Upper lobe of left lung (tissue), 6 donors: ENCODE measurements at regions not wholly inside any gene's neighbourhood (a gene's known extent, or its start where the extent isn't known, plus 50 kb on each side); places are given as distances from the start of the nearest gene placed in this dataset.

Source experiments
- ATAC-seq, 2 donors: fragments of 200-7000 bp; cut with Tn5 transposase; one replicate each; pipeline ENCODE4 v1.9.1; 2022; ENCODE audit warnings: mild to moderate bottlenecking in 2 of 2, moderate library complexity in 2 of 2; ENCODE audit not compliant: low FRiP score in 2 of 2
- DNase-seq, 2 donors: peaks; one replicate each; pipeline ENCODE4 v3.0.0-alpha.2; 2019 to 2020
- H3K27ac ChIP-seq, 4 donors: fragments of 200-600 bp; sonication (generic); one replicate each; pipeline ENCODE4 v1.5.1; 2016 to 2019
- H3K27me3 ChIP-seq, 4 donors: fragments of 200-600 bp; sonication (generic); one replicate each; pipeline ENCODE4 v1.5.1; 2017 to 2019
- H3K36me3 ChIP-seq, 4 donors: fragments of 200-600 bp; sonication (generic); one replicate each; pipeline ENCODE4 v1.5.1; 2016 to 2019
- H3K4me1 ChIP-seq, 4 donors: fragments of 200-600 bp; sonication (generic); one replicate each; pipeline ENCODE4 v1.5.1; 2018 to 2019
- H3K4me3 ChIP-seq, 4 donors: fragments of 200-600 bp; sonication (generic); one replicate each; pipeline ENCODE4 v1.5.1; 2017 to 2019; ENCODE audit warnings: mild to moderate bottlenecking in 2 of 4, moderate library complexity in 1 of 4
- H3K9me3 ChIP-seq, 4 donors: fragments of 200-600 bp; sonication (generic); one replicate each; pipeline ENCODE4 v1.5.1; 2018 to 2019
- EP300 ChIP-seq, 4 donors: sonication (generic); formaldehyde crosslinking; IDR thresholded peaks; one replicate each; pipeline ENCODE4 v1.5.1; 2017; ENCODE audit warnings: antibody characterized with exemption in 4 of 4, control low read depth in 2 of 4
- POLR2A ChIP-seq, 4 donors: fragments of 450-650 bp; IDR thresholded peaks; one replicate each; pipeline ENCODE4 v1.5.1; 2016 to 2017; ENCODE audit warnings: antibody characterized with exemption in 4 of 4, mild to moderate bottlenecking in 2 of 4
- POLR2AphosphoS5 ChIP-seq, 2 donors: sonication (generic); formaldehyde crosslinking; IDR thresholded peaks; one replicate each; pipeline ENCODE4 v1.5.1; 2017; ENCODE audit warnings: antibody characterized with exemption in 2 of 2
- WGBS, 2 donors: methylation state at CpG; one replicate each; pipeline ENCODE4 v1.1.5; 2017 to 2018; 5-methylcytosine and 5-hydroxymethylcytosine counted together
- TF ChIP-seq, protein P1 (sequence below), 6 experiments: fragments of 450-650 bp in 4 of 6; fragments of 200-600 bp in 2 of 6; sonication (generic) in 2 of 6; IDR thresholded peaks; one replicate each; pipeline ENCODE4 v1.5.1; 2016 to 2019; ENCODE audit warnings: antibody characterized with exemption in 6 of 6
- donor health status: DM: no; HTN: no; CAD: no; lungs with moderate emphysema.
- donor health status: DM: no; HTN: yes; CAD: no; lungs with severe emphysema.

DNA sequence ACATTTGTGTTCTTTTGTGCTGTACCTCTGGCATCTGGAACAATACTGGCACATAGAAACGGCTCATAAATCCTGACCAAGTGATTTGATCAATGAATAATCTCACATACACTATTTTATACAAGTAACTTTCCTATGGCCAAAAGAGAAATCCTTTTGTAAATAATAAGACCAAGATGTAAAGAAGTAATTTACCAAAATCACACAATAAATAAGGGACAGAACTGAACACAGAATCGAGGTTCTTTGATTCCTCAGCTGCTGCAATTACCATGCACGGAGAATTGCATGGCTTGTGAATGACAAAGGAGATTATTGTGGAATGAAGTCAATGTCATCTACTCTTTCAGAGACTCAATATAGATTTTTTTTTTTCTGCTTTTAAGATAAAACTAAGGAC lies 576.8 kb upstream of the SMIM31 start:
- H3K36me3 ChIP-seq: no peaks in the 10 kb centered on the region
- no peak overlapping the region for H3K4me3 ChIP-seq
- 58 to 60% methylated on average over 3 of the region's 3 CpGs for WGBS, 2 donors
- DNase-seq (no peak), ATAC-seq (no peak)
- H3K27ac ChIP-seq: no peak overlapping the region
- H3K4me1 ChIP-seq: no peaks in the 10 kb centered on the region
- no peaks in the 10 kb centered on the region for H3K27me3 ChIP-seq
- TF ChIP-seq, protein P1, sequence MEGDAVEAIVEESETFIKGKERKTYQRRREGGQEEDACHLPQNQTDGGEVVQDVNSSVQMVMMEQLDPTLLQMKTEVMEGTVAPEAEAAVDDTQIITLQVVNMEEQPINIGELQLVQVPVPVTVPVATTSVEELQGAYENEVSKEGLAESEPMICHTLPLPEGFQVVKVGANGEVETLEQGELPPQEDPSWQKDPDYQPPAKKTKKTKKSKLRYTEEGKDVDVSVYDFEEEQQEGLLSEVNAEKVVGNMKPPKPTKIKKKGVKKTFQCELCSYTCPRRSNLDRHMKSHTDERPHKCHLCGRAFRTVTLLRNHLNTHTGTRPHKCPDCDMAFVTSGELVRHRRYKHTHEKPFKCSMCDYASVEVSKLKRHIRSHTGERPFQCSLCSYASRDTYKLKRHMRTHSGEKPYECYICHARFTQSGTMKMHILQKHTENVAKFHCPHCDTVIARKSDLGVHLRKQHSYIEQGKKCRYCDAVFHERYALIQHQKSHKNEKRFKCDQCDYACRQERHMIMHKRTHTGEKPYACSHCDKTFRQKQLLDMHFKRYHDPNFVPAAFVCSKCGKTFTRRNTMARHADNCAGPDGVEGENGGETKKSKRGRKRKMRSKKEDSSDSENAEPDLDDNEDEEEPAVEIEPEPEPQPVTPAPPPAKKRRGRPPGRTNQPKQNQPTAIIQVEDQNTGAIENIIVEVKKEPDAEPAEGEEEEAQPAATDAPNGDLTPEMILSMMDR (IDR thresholded peaks at IDR 0.05): no peak
- no peak for TF ChIP-seq EP300 (IDR thresholded peaks at IDR 0.05)
- TF ChIP-seq POLR2AphosphoS5 (IDR thresholded peaks at IDR 0.05): no peak
- TF ChIP-seq POLR2A (IDR thresholded peaks at IDR 0.05): no peak
- no peaks in the 10 kb centered on the region for H3K9me3 ChIP-seq

DNA sequence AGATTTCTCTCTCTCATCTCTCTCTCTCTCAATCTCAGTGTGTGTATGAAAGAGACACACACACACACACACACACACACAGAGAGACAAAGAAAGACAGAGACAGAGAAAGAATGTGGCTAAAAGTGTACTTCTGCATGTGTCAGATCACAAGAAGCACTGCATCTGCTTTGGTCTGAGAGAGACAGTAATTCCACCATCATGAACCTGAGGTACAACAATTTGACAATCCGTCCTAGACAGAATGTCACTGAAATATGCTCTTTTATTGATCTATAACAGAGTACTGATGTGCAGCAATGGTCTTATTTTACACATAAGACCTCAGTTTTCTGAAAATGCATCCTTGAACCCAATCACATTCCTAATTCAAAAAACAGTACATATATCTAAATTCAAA lies 576.2 kb upstream of the SMIM31 start:
- 0 to 32% methylated on average over 1 of the region's 1 CpG for WGBS, 2 donors
- Histone ChIP-seq H3K4me1 (no peaks in the 10 kb centered on the region), H3K4me3 (no peak overlapping the region), H3K27me3 (no peaks in the 10 kb centered on the region), H3K9me3 (no peaks in the 10 kb centered on the region), H3K27ac (no peak overlapping the region), H3K36me3 (no peaks in the 10 kb centered on the region)
- TF ChIP-seq POLR2A (IDR thresholded peaks at IDR 0.05): no peak
- TF ChIP-seq, protein P1 (IDR thresholded peaks at IDR 0.05): no peak
- no peak for TF ChIP-seq EP300 (IDR thresholded peaks at IDR 0.05)
- TF ChIP-seq POLR2AphosphoS5 (IDR thresholded peaks at IDR 0.05): no peak
- no peak for ATAC-seq
- no peak for DNase-seq

DNA sequence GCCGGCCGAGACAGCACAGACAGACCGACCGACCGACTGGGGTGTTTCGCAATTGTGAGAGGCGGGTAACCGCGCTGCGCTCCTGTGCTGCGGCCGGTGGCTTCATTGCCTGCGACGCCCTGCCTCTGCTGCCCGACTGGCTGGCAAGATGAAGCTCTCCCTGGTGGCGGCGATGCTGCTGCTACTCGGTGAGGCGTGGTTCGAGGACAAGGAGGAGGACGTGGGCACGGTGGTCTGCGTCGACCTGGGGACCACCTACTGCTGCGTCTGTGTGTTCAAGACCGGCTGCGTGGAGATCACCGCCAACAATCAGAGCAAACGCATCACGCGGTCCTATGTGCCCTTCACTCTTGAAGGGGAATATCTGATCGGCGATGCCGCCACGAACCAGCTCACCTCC lies 565.7 kb upstream of the SMIM31 start:
- no peak for ATAC-seq
- no peak overlapping the region for H3K4me3 ChIP-seq
- H3K27me3 ChIP-seq: no peaks in the 10 kb centered on the region
- 95 to 96% methylated on average over 35 of the region's 35 CpGs for WGBS, 2 donors
- no peaks in the 10 kb centered on the region for H3K9me3 ChIP-seq
- DNase-seq: peak in 1 of 2 donors; percentile 60
- no peaks in the 10 kb centered on the region for H3K36me3 ChIP-seq
- TF ChIP-seq, protein P1 (IDR thresholded peaks at IDR 0.05): no peak
- no peak for TF ChIP-seq POLR2A (IDR thresholded peaks at IDR 0.05)
- TF ChIP-seq EP300 (IDR thresholded peaks at IDR 0.05): no peak
- no peak for TF ChIP-seq POLR2AphosphoS5 (IDR thresholded peaks at IDR 0.05)
- H3K4me1 ChIP-seq: no peaks in the 10 kb centered on the region
- H3K27ac ChIP-seq: no peak overlapping the region

DNA sequence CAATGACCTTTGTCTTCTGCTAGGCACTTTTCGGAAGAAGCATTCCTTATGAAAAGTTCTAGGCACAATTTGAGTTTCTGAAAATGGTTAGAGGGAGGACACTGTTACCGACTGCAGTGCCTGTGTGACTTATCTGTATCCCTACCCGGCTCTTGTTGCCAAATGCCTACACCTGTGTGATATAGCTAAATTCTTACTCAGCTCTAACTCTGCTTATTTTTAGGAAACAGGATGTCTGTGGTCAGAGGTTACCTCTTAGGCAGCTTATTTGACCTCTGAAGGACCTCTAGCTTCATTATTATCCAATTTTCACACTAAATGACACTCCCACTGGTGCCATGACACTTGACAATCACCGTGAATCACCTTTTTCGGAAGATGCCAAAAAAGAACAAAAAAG lies 561.1 kb upstream of the SMIM31 start:
- TF ChIP-seq POLR2A (IDR thresholded peaks at IDR 0.05): no peak
- TF ChIP-seq EP300 (IDR thresholded peaks at IDR 0.05): no peak
- TF ChIP-seq, protein P1 (IDR thresholded peaks at IDR 0.05): no peak
- TF ChIP-seq POLR2AphosphoS5 (IDR thresholded peaks at IDR 0.05): no peak
- no peaks in the 10 kb centered on the region for H3K27me3 ChIP-seq
- DNase-seq (no peak), ATAC-seq (no peak)
- no peaks in the 10 kb centered on the region for H3K4me1 ChIP-seq
- no peak overlapping the region for H3K27ac ChIP-seq
- 85 to 88% methylated on average over 5 of the region's 5 CpGs for WGBS, 2 donors
- H3K9me3 ChIP-seq: no peaks in the 10 kb centered on the region
- H3K4me3 ChIP-seq: no peak overlapping the region
- no peaks in the 10 kb centered on the region for H3K36me3 ChIP-seq

DNA sequence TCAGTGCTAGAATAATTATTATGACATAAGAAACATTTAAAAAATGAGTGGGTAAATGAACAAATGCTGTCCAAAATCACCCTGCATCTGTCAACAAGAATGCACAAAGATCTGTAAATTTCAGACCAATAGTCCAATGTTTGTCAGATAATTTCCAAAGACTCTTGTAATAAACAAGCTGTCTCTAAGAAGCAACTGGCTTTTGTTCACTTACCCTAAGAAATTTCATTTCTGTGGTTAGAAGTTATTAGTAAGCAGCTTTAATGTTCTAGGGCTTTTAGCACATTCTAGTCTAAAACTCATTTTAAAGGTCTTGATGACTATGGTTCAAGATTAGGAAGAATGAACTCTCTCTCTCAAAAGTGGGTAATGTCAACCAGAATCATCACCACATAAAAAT lies 560.3 kb upstream of the SMIM31 start:
- TF ChIP-seq, protein P1 (IDR thresholded peaks at IDR 0.05): no peak
- no peak for TF ChIP-seq POLR2A (IDR thresholded peaks at IDR 0.05)
- TF ChIP-seq POLR2AphosphoS5 (IDR thresholded peaks at IDR 0.05): no peak
- no peak for TF ChIP-seq EP300 (IDR thresholded peaks at IDR 0.05)
- no peaks in the 10 kb centered on the region for H3K36me3 ChIP-seq
- no peaks in the 10 kb centered on the region for H3K27me3 ChIP-seq
- no peak overlapping the region for H3K4me3 ChIP-seq
- H3K9me3 ChIP-seq: no peaks in the 10 kb centered on the region
- no peak for DNase-seq
- ATAC-seq: no peak
- no peaks in the 10 kb centered on the region for H3K4me1 ChIP-seq
- no peak overlapping the region for H3K27ac ChIP-seq
